Activated naive CD4-positive, alpha-beta T cell treated with anti-CD3 and anti-CD28 coated beads, Interleukin-2, amount 10 ng/mL, durations not matched to agents 7 days and 5 days (primary cell): ENCODE measurements at regions not wholly inside any gene's neighbourhood (a gene's known extent, or its start where the extent isn't known, plus 50 kb on each side); places are given as distances from the start of the nearest gene placed in this dataset.

Experiments
- CTCF ChIA-PET: fragments of 350-600 bp; sonication (Branson Sonifier 250); formaldehyde crosslinking; loops from one replicate; lab custom pipeline; 2021; ENCODE audit warnings: antibody characterized with exemption; lab: Charles Lee
- DNase-seq: peaks from one replicate; pipeline ENCODE4 v3.0.0-alpha.2; 2020
- H3K27ac Mint-ChIP-seq: one replicate; pipeline ENCODE4 v1.8.0; 2021; ENCODE audit warnings: mild to moderate bottlenecking, moderate library complexity, mixed read lengths
- H3K27me3 Mint-ChIP-seq: one replicate; pipeline ENCODE4 v1.8.0; 2021; ENCODE audit warnings: mild to moderate bottlenecking, mixed read lengths
- H3K36me3 Mint-ChIP-seq: one replicate; pipeline ENCODE4 v1.8.0; 2021; ENCODE audit warnings: mixed read lengths
- H3K4me1 Mint-ChIP-seq: one replicate; pipeline ENCODE4 v1.8.0; 2021; ENCODE audit warnings: mixed read lengths
- H3K4me3 Mint-ChIP-seq: one replicate; pipeline ENCODE4 v1.8.0; 2021; ENCODE audit warnings: mild to moderate bottlenecking, moderate library complexity, mixed read lengths
- H3K9me3 Mint-ChIP-seq: one replicate; pipeline ENCODE4 v1.8.0; 2021; ENCODE audit warnings: mixed read lengths

GRCh38 chr5:50947906-50948683 lies 281.7 kb downstream of the PARP8 start:
- no peaks in the 10 kb centered on the region for H3K27me3 Mint-ChIP-seq
- CTCF ChIA-PET = no interaction called here
- H3K36me3 Mint-ChIP-seq = no peaks in the 10 kb centered on the region
- no peak for DNase-seq
- H3K27ac Mint-ChIP-seq = no peak overlapping the region
- no peaks in the 10 kb centered on the region for H3K9me3 Mint-ChIP-seq
- no peaks in the 10 kb centered on the region for H3K4me1 Mint-ChIP-seq
- no peak overlapping the region for H3K4me3 Mint-ChIP-seq

- DNase-seq = no peak
- H3K4me1 Mint-ChIP-seq = no peaks in the 10 kb centered on the region
- CTCF ChIA-PET = no interaction called here
- H3K36me3 Mint-ChIP-seq = no peaks in the 10 kb centered on the region
- H3K27me3 Mint-ChIP-seq = no peaks in the 10 kb centered on the region
- no peak overlapping the region for H3K27ac Mint-ChIP-seq
- H3K4me3 Mint-ChIP-seq = no peak overlapping the region
- no peaks in the 10 kb centered on the region for H3K9me3 Mint-ChIP-seq
Observed at GRCh38 chr5:50953290-50953689, 286.9 kb downstream of the PARP8 start.

GRCh38 chr5:50958852-50959457 lies 292.5 kb downstream of the PARP8 start:
- H3K27ac Mint-ChIP-seq = no peak overlapping the region
- no peaks in the 10 kb centered on the region for H3K36me3 Mint-ChIP-seq
- peaks cover 21% of the 10 kb centered on the region for H3K27me3 Mint-ChIP-seq
- H3K4me3 Mint-ChIP-seq = no peak overlapping the region
- peaks cover 8% of the 10 kb centered on the region for H3K4me1 Mint-ChIP-seq
- no peaks in the 10 kb centered on the region for H3K9me3 Mint-ChIP-seq
- CTCF ChIA-PET = interaction anchor here (0.6 to 2.2 kb wide), 4 partner anchors 12 to 1841 kb away, joined by 3 to 5 read pairs (median 4); no protein-coding TSS in a partner anchor
- peak; percentile 44 for DNase-seq

GRCh38 chr5:50962934-50963872 lies 296.8 kb downstream of the PARP8 start:
- H3K36me3 Mint-ChIP-seq = peaks cover 6% of the 10 kb centered on the region
- peak overlapping the region; percentile 69 for H3K4me3 Mint-ChIP-seq
- peaks cover 37% of the 10 kb centered on the region for H3K4me1 Mint-ChIP-seq
- H3K27ac Mint-ChIP-seq = no peak overlapping the region
- DNase-seq = peak; percentile 74
- CTCF ChIA-PET = interaction anchor here (0.9 to 1.5 kb wide), 7 partner anchors 9 to 1695 kb away, joined by 3 to 10 read pairs (median 4); no protein-coding TSS in a partner anchor
- no peaks in the 10 kb centered on the region for H3K9me3 Mint-ChIP-seq
- H3K27me3 Mint-ChIP-seq = peaks cover 62% of the 10 kb centered on the region

GRCh38 chr5:50963971-50964745 lies 297.7 kb downstream of the PARP8 start:
- CTCF ChIA-PET = interaction anchor here (0.9 to 1.5 kb wide), 6 partner anchors 8 to 1694 kb away, joined by 3 to 10 read pairs (median 4); no protein-coding TSS in a partner anchor
- Mint-ChIP-seq H3K27ac (no peak overlapping the region), H3K27me3 (peaks cover 71% of the 10 kb centered on the region), H3K4me1 (peaks cover 46% of the 10 kb centered on the region), H3K9me3 (no peaks in the 10 kb centered on the region), H3K36me3 (peaks cover 9% of the 10 kb centered on the region), H3K4me3 (no peak overlapping the region)
- no peak for DNase-seq

GRCh38 chr5:50964746-50965653 lies 298.6 kb downstream of the PARP8 start:
- CTCF ChIA-PET = interaction anchor here (1.3 kb wide), 1 partner anchor 423 kb away, joined by 4 read pairs; no protein-coding TSS in a partner anchor
- peaks cover 46% of the 10 kb centered on the region for H3K4me1 Mint-ChIP-seq
- peaks cover 9% of the 10 kb centered on the region for H3K36me3 Mint-ChIP-seq
- peaks cover 80% of the 10 kb centered on the region for H3K27me3 Mint-ChIP-seq
- no peak overlapping the region for H3K4me3 Mint-ChIP-seq
- no peaks in the 10 kb centered on the region for H3K9me3 Mint-ChIP-seq
- DNase-seq = no peak
- no peak overlapping the region for H3K27ac Mint-ChIP-seq

GRCh38 chr5:50965654-50966375 lies 299.4 kb downstream of the PARP8 start:
- Mint-ChIP-seq H3K9me3 (no peaks in the 10 kb centered on the region), H3K4me1 (peaks cover 46% of the 10 kb centered on the region), H3K4me3 (peak overlapping the region; percentile 38), H3K27ac (no peak overlapping the region), H3K27me3 (peaks cover 80% of the 10 kb centered on the region), H3K36me3 (peaks cover 9% of the 10 kb centered on the region)
- DNase-seq = no peak
- CTCF ChIA-PET = interaction anchor here (1.3 kb wide), 1 partner anchor 422 kb away, joined by 4 read pairs; no protein-coding TSS in a partner anchor

- H3K4me1 Mint-ChIP-seq = peaks cover 46% of the 10 kb centered on the region
- peak overlapping the region; percentile 73 for H3K4me3 Mint-ChIP-seq
- peaks cover 81% of the 10 kb centered on the region for H3K27me3 Mint-ChIP-seq
- H3K36me3 Mint-ChIP-seq = peaks cover 9% of the 10 kb centered on the region
- no peak for DNase-seq
- no peak overlapping the region for H3K27ac Mint-ChIP-seq
- no peaks in the 10 kb centered on the region for H3K9me3 Mint-ChIP-seq
- CTCF ChIA-PET = interaction anchor here (1.3 kb wide), 1 partner anchor 438 kb away, joined by 3 read pairs; no protein-coding TSS in a partner anchor
Observed at GRCh38 chr5:50967009-50967562, 300.6 kb downstream of the PARP8 start.

- Mint-ChIP-seq H3K27ac (no peak overlapping the region), H3K9me3 (no peaks in the 10 kb centered on the region), H3K4me3 (peak overlapping the region; percentile 73), H3K36me3 (peaks cover 9% of the 10 kb centered on the region), H3K4me1 (peaks cover 46% of the 10 kb centered on the region), H3K27me3 (peaks cover 80% of the 10 kb centered on the region)
- CTCF ChIA-PET = interaction anchor here (1.3 kb wide), 1 partner anchor 437 kb away, joined by 3 read pairs; no protein-coding TSS in a partner anchor
- DNase-seq = peak; percentile 32
Observed at GRCh38 chr5:50967563-50968355, 301.3 kb downstream of the PARP8 start.

- Mint-ChIP-seq H3K36me3 (peaks cover 9% of the 10 kb centered on the region), H3K9me3 (no peaks in the 10 kb centered on the region), H3K27ac (no peak overlapping the region), H3K4me1 (peaks cover 40% of the 10 kb centered on the region), H3K27me3 (peaks cover 72% of the 10 kb centered on the region), H3K4me3 (peak overlapping the region; percentile 73)
- no peak for DNase-seq
- CTCF ChIA-PET = interaction anchor here (1.3 kb wide), 1 partner anchor 437 kb away, joined by 3 read pairs; no protein-coding TSS in a partner anchor
Observed at GRCh38 chr5:50968356-50969149, 302.1 kb downstream of the PARP8 start.
